B cell (primary cell): ENCODE measurements at regions not wholly inside any gene's neighbourhood (a gene's known extent, or its start where the extent isn't known, plus 50 kb on each side); places are given as distances from the start of the nearest gene placed in this dataset.

ENCODE experiments used
- EZH2 ChIP-seq: IDR thresholded peaks from 2 replicates; pipeline ENCODE4 v1.6.1; 2012; ENCODE audit warnings: borderline replicate concordance, low read depth, mild to moderate bottlenecking, moderate library complexity, low read length; ENCODE audit not compliant: insufficient read depth, poor library complexity, severe bottlenecking
- TF ChIP-seq, protein P1 (sequence below): fragments of 200-600 bp; IDR thresholded peaks from one replicate; pipeline ENCODE4 v1.8.0; 2022; ENCODE audit warnings: antibody characterized with exemption, mild to moderate bottlenecking

DNA sequence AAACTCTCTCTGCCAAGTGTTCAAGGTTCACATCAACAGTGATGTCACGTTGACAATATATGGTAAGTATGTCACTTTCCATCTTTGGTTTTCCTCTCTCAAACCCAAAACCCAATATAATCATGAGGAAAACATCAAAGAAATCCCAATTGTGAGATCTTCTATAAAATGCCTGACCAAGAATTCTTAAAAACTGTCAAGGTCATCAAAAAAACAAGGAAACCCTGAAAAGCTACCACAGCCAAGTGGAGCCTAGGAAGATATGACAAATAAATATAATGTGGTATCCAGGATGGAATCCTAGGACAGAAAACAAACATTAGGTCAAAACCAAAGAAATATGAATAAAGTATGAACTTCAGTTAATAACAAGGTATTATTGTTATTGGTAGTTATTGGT lies 85.2 kb upstream of the CCDC39 start:
- TF ChIP-seq, protein P1, sequence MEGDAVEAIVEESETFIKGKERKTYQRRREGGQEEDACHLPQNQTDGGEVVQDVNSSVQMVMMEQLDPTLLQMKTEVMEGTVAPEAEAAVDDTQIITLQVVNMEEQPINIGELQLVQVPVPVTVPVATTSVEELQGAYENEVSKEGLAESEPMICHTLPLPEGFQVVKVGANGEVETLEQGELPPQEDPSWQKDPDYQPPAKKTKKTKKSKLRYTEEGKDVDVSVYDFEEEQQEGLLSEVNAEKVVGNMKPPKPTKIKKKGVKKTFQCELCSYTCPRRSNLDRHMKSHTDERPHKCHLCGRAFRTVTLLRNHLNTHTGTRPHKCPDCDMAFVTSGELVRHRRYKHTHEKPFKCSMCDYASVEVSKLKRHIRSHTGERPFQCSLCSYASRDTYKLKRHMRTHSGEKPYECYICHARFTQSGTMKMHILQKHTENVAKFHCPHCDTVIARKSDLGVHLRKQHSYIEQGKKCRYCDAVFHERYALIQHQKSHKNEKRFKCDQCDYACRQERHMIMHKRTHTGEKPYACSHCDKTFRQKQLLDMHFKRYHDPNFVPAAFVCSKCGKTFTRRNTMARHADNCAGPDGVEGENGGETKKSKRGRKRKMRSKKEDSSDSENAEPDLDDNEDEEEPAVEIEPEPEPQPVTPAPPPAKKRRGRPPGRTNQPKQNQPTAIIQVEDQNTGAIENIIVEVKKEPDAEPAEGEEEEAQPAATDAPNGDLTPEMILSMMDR = no peak
- TF ChIP-seq EZH2 = no peak
